ENCODE measurements at regions not wholly inside any gene's neighbourhood (a gene's known extent, or its start where the extent isn't known, plus 50 kb on each side); places are given as distances from the start of the nearest gene placed in this dataset.

DNA sequence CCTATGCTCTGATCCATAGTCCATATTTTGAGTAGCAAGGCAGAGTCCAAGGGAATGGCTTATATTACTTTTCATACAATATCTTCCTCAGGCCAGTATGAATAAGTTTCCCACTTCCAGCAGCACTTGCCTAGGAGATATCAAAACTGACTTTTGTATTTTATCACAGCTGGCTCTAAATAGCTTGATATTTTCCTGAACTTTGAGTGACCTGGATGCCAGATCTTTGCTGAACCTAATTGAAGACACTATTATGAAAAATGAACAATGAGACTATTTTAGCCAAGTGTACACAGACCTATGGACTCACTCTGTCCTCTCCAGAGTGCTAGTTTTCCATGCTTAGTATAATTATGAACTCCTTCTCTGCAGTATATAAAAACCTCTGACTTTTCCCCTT, 475.6 kb upstream of the PTGER4 start:
- TF ChIP-seq POU2F2 (IDR thresholded peaks at IDR 0.05; ENCODE audit: low read depth, low read length): no peak
- TF ChIP-seq POLR2A (IDR thresholded peaks at IDR 0.05; ENCODE audit: low read depth, low read length): no peak
- TF ChIP-seq POLR2AphosphoS5 (IDR thresholded peaks at IDR 0.05; ENCODE audit: low read depth, low read length): no peak

Data from GM12891 (cell line).